ENCODE measurements at regions not wholly inside any gene's neighbourhood (a gene's known extent, or its start where the extent isn't known, plus 50 kb on each side); places are given as distances from the start of the nearest gene placed in this dataset.

GRCh38 chr3:22523925-22524324, 679.2 kb upstream of the UBE2E2 start:
- POLR2A ChIA-PET: no interaction called here

GRCh38 chr3:22526266-22526837, 676.8 kb upstream of the UBE2E2 start:
- POLR2A ChIA-PET: no interaction called here

More at GRCh38 chr3:22523925-22524324, 679.2 kb upstream of the UBE2E2 start:
- BruUV-seq (replicated peaks): no TSS peak
- Mint-ChIP-seq H3K9me3 (ENCODE audit: unreplicated experiment) (peaks cover 9% of the 10 kb centered on the region), H3K4me3 (ENCODE audit: unreplicated experiment) (no peak overlapping the region), H3K4me1 (ENCODE audit: insufficient read depth, unreplicated experiment) (no peaks in the 10 kb centered on the region), H3K36me3 (ENCODE audit: insufficient read depth, unreplicated experiment) (no peaks in the 10 kb centered on the region), H3K27me3 (ENCODE audit: insufficient read depth, unreplicated experiment) (no peaks in the 10 kb centered on the region), H3K27ac (ENCODE audit: low read depth, unreplicated experiment) (no peak overlapping the region)
- no peak for DNase-seq (ENCODE audit: unreplicated experiment)
- CTCF ChIA-PET: no interaction called here
- TF ChIP-seq CTCF (IDR thresholded peaks at IDR 0.05; ENCODE audit: unreplicated experiment): no peak
- intact Hi-C loops (cut with micrococcal nuclease): no loop called here

GRCh38 chr3:22536541-22536940, 666.6 kb upstream of the UBE2E2 start:
- H3K4me1 Mint-ChIP-seq (ENCODE audit: insufficient read depth, unreplicated experiment): no peaks in the 10 kb centered on the region
- no peaks in the 10 kb centered on the region for H3K27me3 Mint-ChIP-seq (ENCODE audit: insufficient read depth, unreplicated experiment)
- no peaks in the 10 kb centered on the region for H3K36me3 Mint-ChIP-seq (ENCODE audit: insufficient read depth, unreplicated experiment)
- POLR2A ChIA-PET: no interaction called here
- CTCF ChIA-PET: no interaction called here
- DNase-seq (ENCODE audit: unreplicated experiment): no peak
- no peak overlapping the region for H3K4me3 Mint-ChIP-seq (ENCODE audit: unreplicated experiment)
- intact Hi-C loops (cut with micrococcal nuclease): no loop called here
- TF ChIP-seq CTCF (IDR thresholded peaks at IDR 0.05; ENCODE audit: unreplicated experiment): no peak
- no TSS peak for BruUV-seq (replicated peaks)
- H3K9me3 Mint-ChIP-seq (ENCODE audit: unreplicated experiment): no peaks in the 10 kb centered on the region
- no peak overlapping the region for H3K27ac Mint-ChIP-seq (ENCODE audit: low read depth, unreplicated experiment)

More at GRCh38 chr3:22526266-22526837, 676.8 kb upstream of the UBE2E2 start:
- CTCF ChIA-PET: interaction anchor here (0.6 to 1.5 kb wide), 2 partner anchors 39 to 159 kb away, joined by 4 to 6 read pairs; no protein-coding TSS in a partner anchor
- intact Hi-C loops (cut with micrococcal nuclease): no loop called here
- Mint-ChIP-seq H3K9me3 (ENCODE audit: unreplicated experiment) (peaks cover 9% of the 10 kb centered on the region), H3K27me3 (ENCODE audit: insufficient read depth, unreplicated experiment) (no peaks in the 10 kb centered on the region), H3K4me1 (ENCODE audit: insufficient read depth, unreplicated experiment) (no peaks in the 10 kb centered on the region), H3K36me3 (ENCODE audit: insufficient read depth, unreplicated experiment) (no peaks in the 10 kb centered on the region), H3K4me3 (ENCODE audit: unreplicated experiment) (no peak overlapping the region), H3K27ac (ENCODE audit: low read depth, unreplicated experiment) (no peak overlapping the region)
- no peak for TF ChIP-seq CTCF (IDR thresholded peaks at IDR 0.05; ENCODE audit: unreplicated experiment)
- no TSS peak for BruUV-seq (replicated peaks)
- DNase-seq (ENCODE audit: unreplicated experiment): no peak

GRCh38 chr3:22537560-22537959, 665.6 kb upstream of the UBE2E2 start:
- CTCF ChIA-PET: interaction anchor here (0.6 kb wide), 1 partner anchor 26 kb away, joined by 3 read pairs; no protein-coding TSS in a partner anchor
- Mint-ChIP-seq H3K27me3 (ENCODE audit: insufficient read depth, unreplicated experiment) (no peaks in the 10 kb centered on the region), H3K9me3 (ENCODE audit: unreplicated experiment) (no peaks in the 10 kb centered on the region), H3K27ac (ENCODE audit: low read depth, unreplicated experiment) (no peak overlapping the region), H3K4me3 (ENCODE audit: unreplicated experiment) (no peak overlapping the region), H3K36me3 (ENCODE audit: insufficient read depth, unreplicated experiment) (no peaks in the 10 kb centered on the region), H3K4me1 (ENCODE audit: insufficient read depth, unreplicated experiment) (no peaks in the 10 kb centered on the region)
- intact Hi-C loops (cut with micrococcal nuclease): no loop called here
- no peak for DNase-seq (ENCODE audit: unreplicated experiment)
- POLR2A ChIA-PET: no interaction called here
- BruUV-seq (replicated peaks): no TSS peak
- no peak for TF ChIP-seq CTCF (IDR thresholded peaks at IDR 0.05; ENCODE audit: unreplicated experiment)

All from MCF 10A (cell line).